GM21723 (cell line): ENCODE measurements at regions not wholly inside any gene's neighbourhood (a gene's known extent, or its start where the extent isn't known, plus 50 kb on each side); places are given as distances from the start of the nearest gene placed in this dataset.
"Not testable (repeated sequence)": the region's sequence is repeated elsewhere in the genome, so short reads cannot be mapped to it uniquely, and the experiment has no call there.

Experiments used
- ATAC-seq: cut with Tn5 transposase; IDR thresholded peaks from one replicate; pipeline ENCODE4 v1.9.1; 2021; ENCODE audit warnings: mild to moderate bottlenecking, moderate library complexity; ENCODE audit not compliant: unreplicated experiment

DNA sequence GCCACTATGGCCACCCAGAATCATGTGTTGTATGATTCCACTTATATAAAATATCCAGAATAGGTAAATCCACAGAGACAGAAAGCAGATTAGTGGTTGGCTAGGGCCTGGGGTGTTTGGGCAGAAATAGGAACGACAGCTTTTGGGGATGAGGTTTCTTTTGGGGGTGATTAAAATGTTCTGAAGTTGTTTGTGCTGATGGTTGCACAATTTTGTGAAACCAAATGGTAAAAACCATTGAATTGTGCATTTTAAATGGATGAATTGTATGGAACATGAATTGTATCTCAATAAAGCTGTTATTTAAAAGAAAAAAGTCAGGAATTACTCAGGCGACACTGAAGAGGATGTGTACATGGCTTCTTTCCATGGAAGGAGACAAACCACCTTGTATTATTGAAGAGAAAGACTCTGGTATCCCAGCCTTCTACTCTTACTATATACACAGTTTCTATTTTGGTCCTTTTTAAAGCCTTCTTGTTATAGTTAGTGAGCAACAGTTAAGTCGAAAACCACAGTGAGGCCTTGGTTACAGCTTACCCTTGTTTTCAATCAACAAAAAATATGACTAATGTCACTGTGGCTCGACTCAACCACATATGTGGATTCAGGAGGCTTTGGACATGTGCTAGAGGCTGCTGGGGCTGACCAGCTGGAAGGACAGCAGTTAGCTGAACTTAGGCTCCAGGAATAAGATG, 57.1 kb upstream of the KMT2E start:
- peak; percentile 92 for ATAC-seq

DNA sequence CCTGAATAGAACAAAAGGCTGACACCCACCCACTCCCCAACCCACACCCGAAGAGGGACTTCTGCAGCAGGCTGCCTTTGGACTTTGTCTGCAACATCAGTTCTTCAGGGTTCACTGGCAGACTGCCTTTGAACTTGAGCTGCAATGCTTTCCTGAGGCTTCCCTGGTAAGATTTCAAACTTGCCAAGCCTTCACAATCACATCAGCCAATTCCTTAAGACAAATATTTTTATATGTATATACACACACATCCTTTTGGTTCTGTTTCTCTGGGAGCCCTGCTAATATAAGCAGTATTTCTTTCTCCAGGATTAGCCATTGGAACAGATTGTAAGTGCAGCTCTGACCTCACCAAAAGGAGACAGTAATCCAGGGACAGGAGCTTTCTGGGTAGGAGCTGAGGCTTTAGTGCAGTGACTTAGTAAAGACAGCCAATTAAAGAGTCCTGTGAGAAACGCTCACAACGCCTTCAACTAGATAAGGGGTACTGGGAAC, 55.6 kb upstream of the KMT2E start:
- ATAC-seq: no peak

- ATAC-seq: not testable (repeated sequence)
Observed at GRCh38 chr7:104959483-104959882, 54.5 kb upstream of the KMT2E start.

GRCh38 chr7:104960741-104961448, 53.1 kb upstream of the KMT2E start:
- peak; percentile 39 for ATAC-seq

DNA sequence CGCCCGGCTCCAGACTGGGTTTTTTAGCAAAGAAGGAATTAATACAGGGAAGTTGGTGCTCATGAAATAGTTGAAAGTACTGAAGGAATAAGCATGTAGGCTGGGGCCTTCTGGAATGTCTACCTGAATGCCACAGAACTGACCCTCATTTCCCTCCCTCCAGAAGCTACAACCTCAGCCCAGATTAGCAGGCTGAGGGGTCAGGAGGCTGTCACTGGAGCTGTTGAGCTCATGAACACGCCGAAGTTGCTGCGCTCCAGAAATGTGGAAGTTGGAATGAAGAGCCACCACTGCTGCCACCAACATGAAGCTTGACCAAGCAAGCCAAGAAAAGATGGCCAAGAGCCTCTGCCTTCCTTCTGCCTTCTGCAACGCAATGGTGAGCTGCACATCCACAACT, 52.2 kb upstream of the KMT2E start:
- no peak for ATAC-seq

DNA sequence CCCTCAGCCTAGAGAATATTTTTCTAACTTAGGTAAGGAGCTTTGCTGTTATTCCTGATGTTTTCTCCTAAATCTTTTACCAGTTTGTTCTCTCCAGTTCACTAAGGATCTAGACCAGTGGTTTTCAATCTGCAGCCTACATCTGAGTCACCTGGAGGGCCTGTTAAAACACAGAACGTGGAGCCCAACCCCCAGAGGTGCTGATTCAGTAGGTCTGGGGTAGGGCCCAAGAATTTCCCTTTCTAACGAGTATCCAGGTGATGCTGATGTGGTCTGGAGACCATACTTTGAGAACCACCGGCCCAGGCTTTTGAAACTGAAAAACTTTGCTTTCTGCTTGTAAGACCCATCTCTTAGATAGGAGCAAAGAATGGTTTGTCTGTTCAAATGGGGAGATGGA, 51.2 kb upstream of the KMT2E start:
- no peak for ATAC-seq

DNA sequence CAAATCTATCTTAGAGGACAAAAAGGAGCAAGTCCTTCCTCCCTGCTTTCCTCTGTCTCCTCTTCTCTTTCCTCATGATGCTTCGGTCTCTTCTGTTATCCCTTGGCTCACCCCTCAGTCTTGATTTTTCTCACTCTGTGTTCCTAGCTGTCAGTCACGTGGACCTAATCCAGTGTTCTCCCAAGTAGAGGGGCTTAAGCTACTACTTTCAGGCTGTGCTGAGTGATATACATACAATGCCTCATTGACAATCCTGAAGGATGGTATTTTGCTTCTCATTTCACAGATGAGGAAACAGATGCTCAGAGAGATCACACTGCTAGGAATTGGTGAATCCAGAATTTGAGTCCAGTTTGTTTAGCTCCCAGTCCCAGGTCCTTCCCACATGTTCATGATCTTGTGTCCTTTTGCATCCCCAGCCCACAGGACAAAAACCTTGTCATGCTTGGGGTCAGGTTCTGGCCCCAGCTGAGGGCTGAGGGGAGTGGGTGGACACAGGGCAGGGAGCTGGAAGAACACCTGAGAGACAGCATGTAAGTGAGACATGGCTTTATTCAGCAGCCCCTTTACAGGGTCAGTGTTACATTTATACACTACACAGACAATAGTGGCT, 50.5 kb upstream of the KMT2E start:
- ATAC-seq: no peak

- ATAC-seq: no peak
Observed at GRCh38 chr7:104963991-104964385, 50.0 kb upstream of the KMT2E start.
